HG03103 (cell line): ENCODE measurements at regions not wholly inside any gene's neighbourhood (a gene's known extent, or its start where the extent isn't known, plus 50 kb on each side); places are given as distances from the start of the nearest gene placed in this dataset.

Experiments
- ATAC-seq: cut with Tn5 transposase; IDR thresholded peaks from one replicate; pipeline ENCODE4 v1.9.1; 2021; ENCODE audit warnings: low read depth; ENCODE audit not compliant: unreplicated experiment

DNA sequence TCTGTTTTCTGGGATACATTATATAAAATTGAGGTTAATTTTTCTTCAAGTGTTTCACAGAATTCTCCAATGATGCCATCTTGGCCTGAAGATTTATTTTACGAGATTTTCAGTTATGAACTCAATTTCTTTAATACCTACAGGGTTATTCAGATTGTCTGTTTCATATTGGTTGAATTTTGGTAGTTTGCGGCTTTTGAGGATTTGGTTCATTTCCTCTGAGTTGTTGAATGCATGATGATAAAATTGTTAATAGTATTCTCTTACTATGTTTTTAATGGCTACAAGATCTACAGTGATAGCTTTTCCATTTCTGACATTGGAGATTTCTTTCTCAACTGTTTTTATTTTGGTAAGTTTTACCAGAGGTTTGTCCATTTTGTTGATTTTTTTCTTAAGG is 63.9 kb upstream of the PTPRG start:
- no peak for ATAC-seq

GRCh38 chr3:61505197-61505596 is 56.2 kb upstream of the PTPRG start:
- ATAC-seq: no peak

DNA sequence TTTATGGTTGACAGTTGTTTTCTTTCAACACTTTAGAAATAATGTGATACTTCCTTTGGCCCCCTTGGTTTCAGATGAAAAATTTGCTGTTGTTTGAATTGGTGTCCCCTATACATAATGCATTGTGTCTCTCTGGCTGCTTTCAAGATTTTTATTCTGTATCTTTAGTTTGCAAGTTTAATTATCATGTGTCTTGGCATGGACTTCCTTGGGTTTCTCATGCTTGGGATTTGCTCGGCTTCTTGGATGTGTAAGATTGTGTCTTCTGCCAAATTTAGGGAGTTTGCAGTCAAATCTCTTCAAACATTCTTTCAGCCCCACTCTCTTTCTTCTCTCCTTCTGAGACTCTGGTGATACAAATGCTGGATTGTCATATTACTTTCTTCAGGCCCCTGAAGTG is 53.4 kb upstream of the PTPRG start:
- no peak for ATAC-seq
